Peyer's patch (tissue), 4 donors: ENCODE measurements at regions not wholly inside any gene's neighbourhood (a gene's known extent, or its start where the extent isn't known, plus 50 kb on each side); places are given as distances from the start of the nearest gene placed in this dataset.

Experiments used
- CTCF ChIP-seq, 6 experiments: fragments of 450-650 bp in 4 of 6; fragments of 200-600 bp in 2 of 6; sonication (generic) in 1 of 6; IDR thresholded peaks; one replicate each; pipeline ENCODE4 v1.5.1; 2017 to 2019; ENCODE audit warnings: antibody characterized with exemption in 6 of 6, mild to moderate bottlenecking in 3 of 6, moderate library complexity in 1 of 6
- POLR2A ChIP-seq, 2 donors: fragments of 450-650 bp; IDR thresholded peaks; one replicate each; pipeline ENCODE4 v1.5.1; 2017; ENCODE audit warnings: antibody characterized with exemption in 2 of 2, mild to moderate bottlenecking in 2 of 2, moderate library complexity in 2 of 2

- TF ChIP-seq POLR2A (IDR thresholded peaks at IDR 0.05) (no peak), CTCF (IDR thresholded peaks at IDR 0.05) (no peak)
Measured at GRCh38 chr3:87069971-87070370, 79.0 kb upstream of the VGLL3 start.
